ENCODE measurements at regions not wholly inside any gene's neighbourhood (a gene's known extent, or its start where the extent isn't known, plus 50 kb on each side); places are given as distances from the start of the nearest gene placed in this dataset.
A peak's percentile ranks its signal among the peaks of the same experiment; 100 is the strongest.

DNA sequence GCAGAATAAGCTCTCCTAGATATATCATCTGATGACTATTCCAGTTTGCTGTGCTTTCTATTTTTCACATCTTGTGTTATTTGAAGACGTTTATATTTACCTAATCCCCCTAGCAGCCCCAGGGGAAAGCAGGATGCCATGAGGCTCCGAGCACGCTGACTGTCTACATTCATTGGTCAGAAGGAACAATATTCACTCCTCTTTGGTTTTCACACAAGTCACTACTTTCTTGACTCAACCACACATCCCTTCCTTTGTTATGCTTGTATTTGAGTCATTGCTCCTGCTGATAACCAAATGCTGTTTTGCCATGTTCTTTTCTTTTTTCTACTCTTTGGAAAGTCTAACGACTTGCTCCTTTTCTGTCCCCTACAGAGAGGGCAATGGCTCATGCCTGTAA is 86.5 kb upstream of the SLC38A2 start (continued):
- 0 out of 2 replicates have a peak, but pooled peaks have one; percentile 38 for TF ChIP-seq MXI1 (IDR thresholded peaks at IDR 0.05; ENCODE audit: borderline replicate concordance, low read depth, low read length)

- 0 out of 2 replicates have a peak overlapping the region, but pooled peaks have one; percentile 28 for H3K14ac ChIP-seq (replicated peaks; ENCODE audit: low read depth, low read length)
- H4K8ac ChIP-seq (ENCODE audit: low read depth in 2 of 2, low read length in 2 of 2): peak overlapping the region in 1 of 2 experiments; percentile 9; a peak in 1 of 4 replicates
- H2AFZ ChIP-seq (replicated peaks; ENCODE audit: low read length, poor library complexity): no peak overlapping the region
- TF ChIP-seq, protein P1, sequence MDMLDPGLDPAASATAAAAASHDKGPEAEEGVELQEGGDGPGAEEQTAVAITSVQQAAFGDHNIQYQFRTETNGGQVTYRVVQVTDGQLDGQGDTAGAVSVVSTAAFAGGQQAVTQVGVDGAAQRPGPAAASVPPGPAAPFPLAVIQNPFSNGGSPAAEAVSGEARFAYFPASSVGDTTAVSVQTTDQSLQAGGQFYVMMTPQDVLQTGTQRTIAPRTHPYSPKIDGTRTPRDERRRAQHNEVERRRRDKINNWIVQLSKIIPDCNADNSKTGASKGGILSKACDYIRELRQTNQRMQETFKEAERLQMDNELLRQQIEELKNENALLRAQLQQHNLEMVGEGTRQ (IDR thresholded peaks at IDR 0.05; ENCODE audit: low read depth, low read length): no peak
- TF ChIP-seq FOS (IDR thresholded peaks at IDR 0.05; ENCODE audit: low read depth, low read length): no peak
- TF ChIP-seq NFE2L2 (IDR thresholded peaks at IDR 0.05; ENCODE audit: low read depth, low read length): no peak
- no peak for TF ChIP-seq MAFK (IDR thresholded peaks at IDR 0.05; ENCODE audit: low read depth, low read length)
- no peak for TF ChIP-seq CEBPB (IDR thresholded peaks at IDR 0.05; ENCODE audit: low read depth, low read length)
- no peak for TF ChIP-seq POLR2A (IDR thresholded peaks at IDR 0.05; ENCODE audit: low read depth, low read length)
- no peak for TF ChIP-seq RFX5 (IDR thresholded peaks at IDR 0.05; ENCODE audit: low read depth, low read length)
- no peak for TF ChIP-seq MAZ (IDR thresholded peaks at IDR 0.05; ENCODE audit: borderline replicate concordance, low read depth, low read length)
- no peak for TF ChIP-seq SMC3 (IDR thresholded peaks at IDR 0.05; ENCODE audit: low read depth, low read length)
- TF ChIP-seq BHLHE40 (IDR thresholded peaks at IDR 0.05; ENCODE audit: low read depth, low read length): no peak
- TF ChIP-seq CHD1 (IDR thresholded peaks at IDR 0.05; ENCODE audit: low read depth, low read length): no peak
- no peak for TF ChIP-seq RCOR1 (IDR thresholded peaks at IDR 0.05; ENCODE audit: insufficient replicate concordance, low read length)
- no peak for TF ChIP-seq CTCF (conservative IDR thresholded peaks at IDR 0.05; ENCODE audit: low read depth, low read length)
- H2AK9ac ChIP-seq (replicated peaks; ENCODE audit: low read depth, low read length, poor library complexity): no peak overlapping the region
- ATAC-seq (ENCODE audit: low read depth) (no peak), DNase-seq (no peak)
- H3K9me3 ChIP-seq (ENCODE audit: control insufficient read depth, insufficient read depth, low read length): no peaks in the 10 kb centered on the region
- BruUV-seq (replicated peaks): no TSS peak
- H3K9me1 ChIP-seq (ENCODE audit: insufficient read depth, low read length): peaks cover 13% of the 10 kb centered on the region
- intact Hi-C loops (cut with micrococcal nuclease) (no loop called here), dilution Hi-C loops (cut with HindIII; ENCODE audit: low sequenced_read_pairs, unreplicated experiment) (no loop called here), in situ Hi-C loops (cut with MboI; ENCODE audit: low sequenced_read_pairs) (no loop called here)
- WGBS, 2 experiments (ENCODE audit: extremely low coverage in 2 of 2, insufficient read length in 1 of 2): no CpG with 5 or more reads among the region's 3 CpGs
- H3K4me1 ChIP-seq (ENCODE audit: control insufficient read depth, insufficient read depth, low read length): peaks cover 13% of the 10 kb centered on the region
- POLR2A ChIA-PET (ENCODE audit: unreplicated experiment): interaction anchor here (0.7 kb wide), 1 partner anchor 9 kb away, joined by 3 read pairs; no protein-coding TSS in a partner anchor
- H3K36me3 ChIP-seq (ENCODE audit: control insufficient read depth, insufficient read depth, low read length): no peaks in the 10 kb centered on the region
- H3K9ac ChIP-seq (ENCODE audit: low read depth, low read length): no peak overlapping the region
- H3K18ac ChIP-seq (ENCODE audit: low read depth, low read length): peak overlapping the region; percentile 61; the same call in 1 of the 2 replicates
- peak overlapping the region; percentile 31; the same call in 1 of the 2 replicates for H3K27ac ChIP-seq (ENCODE audit: insufficient read depth, low read length)
- H3K79me1 ChIP-seq (ENCODE audit: low read depth in 1 of 2, low read length in 2 of 2): peaks cover 0 to 12% of the 10 kb centered on the region in 2 experiments; a peak in 3 of 4 replicates
- no peak overlapping the region for H2BK15ac ChIP-seq (ENCODE audit: low read depth, low read length)
- H3K56ac ChIP-seq (ENCODE audit: extremely low read depth, insufficient read depth, low read length): no peak overlapping the region
- H4K91ac ChIP-seq (ENCODE audit: insufficient read depth, low read depth, low read length): 0 out of 2 replicates have a peak overlapping the region, but pooled peaks have one; percentile 6
- H2BK5ac ChIP-seq (ENCODE audit: low read depth, low read length, poor library complexity, severe bottlenecking): peak overlapping the region; percentile 59
- no peaks in the 10 kb centered on the region for H3K27me3 ChIP-seq (ENCODE audit: control insufficient read depth, insufficient read depth, low read length)
- peak overlapping the region; percentile 26 for H2AK5ac ChIP-seq (ENCODE audit: low read depth, low read length)
- H3K4me3 ChIP-seq (ENCODE audit: insufficient read depth, low read depth, low read length): no peak overlapping the region
- peak overlapping the region; percentile 18; the same call in 1 of the 2 replicates for H3K23ac ChIP-seq (ENCODE audit: low read depth, low read length)
- CTCF ChIA-PET: no interaction called here
- H2BK20ac ChIP-seq (ENCODE audit: low read depth, low read length): peak overlapping the region; percentile 70; the same call in 1 of the 2 replicates
- H2BK120ac ChIP-seq (ENCODE audit: low read depth, low read length): peak overlapping the region; percentile 62
- peak overlapping the region; percentile 27; the same call in 1 of the 2 replicates for H3K4me2 ChIP-seq (ENCODE audit: low read depth, low read length)
- H4K5ac ChIP-seq (ENCODE audit: low read depth, low read length): no peak overlapping the region; the same call in 1 of the 2 replicates
- H3K4ac ChIP-seq (ENCODE audit: low read depth, low read length): peak overlapping the region; percentile 43; the same call in 1 of the 2 replicates
- H4K20me1 ChIP-seq (ENCODE audit: insufficient read depth, low read length): no peaks in the 10 kb centered on the region
Measured at GRCh38 chr12:46458500-46459102, 86.0 kb upstream of the SLC38A2 start.

All from IMR-90 (cell line).